Natural killer cell (primary cell): ENCODE measurements at regions not wholly inside any gene's neighbourhood (a gene's known extent, or its start where the extent isn't known, plus 50 kb on each side); places are given as distances from the start of the nearest gene placed in this dataset.
"Not testable (repeated sequence)": the region's sequence is repeated elsewhere in the genome, so short reads cannot be mapped to it uniquely, and the experiment has no call there.

Experiments used
- ATAC-seq, 3 donors: fragments of 150-1000 bp in 2 of 3; fragments of 200-7000 bp in 1 of 3; cut with Tn5 transposase; 1 replicate in 1 of 3; 2 replicates in 2 of 3; pipeline ENCODE4 v1.10.0; 2021; ENCODE audit warnings: mild to moderate bottlenecking in 2 of 3, moderate library complexity in 2 of 3
- DNase-seq, 2 donors: peaks; one replicate each; pipeline versions ENCODE4 v3.0.0 to v3.0.0-alpha.2; 2013 to 2021; ENCODE audit warnings: mixed read lengths in 1 of 2
- H3K27ac ChIP-seq: one replicate; pipeline ENCODE4 v1.5.1; 2013; ENCODE audit warnings: mild to moderate bottlenecking, low read length
- H3K27me3 ChIP-seq: one replicate; pipeline ENCODE4 v1.6.1; 2013; ENCODE audit warnings: low read length; ENCODE audit not compliant: control insufficient read depth, insufficient read depth
- H3K36me3 ChIP-seq: one replicate; pipeline ENCODE4 v1.6.1; 2013; ENCODE audit warnings: low read length; ENCODE audit not compliant: control insufficient read depth, insufficient read depth
- H3K4me1 ChIP-seq: one replicate; pipeline ENCODE4 v1.6.1; 2013; ENCODE audit warnings: low read length; ENCODE audit not compliant: control insufficient read depth, insufficient read depth
- H3K4me3 ChIP-seq: one replicate; pipeline ENCODE4 v1.5.1; 2013; ENCODE audit warnings: low read length
- H3K9me3 ChIP-seq: one replicate; pipeline ENCODE4 v1.6.1; 2013; ENCODE audit warnings: low read length; ENCODE audit not compliant: control insufficient read depth, insufficient read depth
- H3K27ac Mint-ChIP-seq, 2 donors: one replicate each; pipeline ENCODE4 v1.8.0; 2022; ENCODE audit warnings: mild to moderate bottlenecking in 2 of 2, mixed read lengths in 2 of 2, moderate library complexity in 1 of 2
- H3K27me3 Mint-ChIP-seq, 2 donors: one replicate each; pipeline ENCODE4 v1.8.0; 2022; ENCODE audit warnings: low read depth in 2 of 2, mixed read lengths in 2 of 2
- H3K36me3 Mint-ChIP-seq: one replicate; pipeline ENCODE4 v1.8.0; 2022; ENCODE audit warnings: mixed read lengths
- H3K4me1 Mint-ChIP-seq, 2 donors: one replicate each; pipeline ENCODE4 v1.8.0; 2022; ENCODE audit warnings: mixed read lengths in 2 of 2
- H3K4me3 Mint-ChIP-seq: one replicate; pipeline ENCODE4 v1.8.0; 2022; ENCODE audit warnings: mild to moderate bottlenecking, moderate library complexity, mixed read lengths
- H3K9me3 Mint-ChIP-seq, 2 donors: one replicate each; pipeline ENCODE4 v1.8.0; 2022; ENCODE audit warnings: mixed read lengths in 2 of 2
- CTCF ChIP-seq: fragments of 200-600 bp; IDR thresholded peaks from one replicate; pipeline ENCODE4 v1.8.0; 2022; ENCODE audit warnings: antibody characterized with exemption
- WGBS: methylation state at CpG from one replicate; pipeline ENCODE4 v1.1.7; 2013; ENCODE audit warnings: missing lambda C conversion rate; ENCODE audit not compliant: insufficient coverage; 5-methylcytosine and 5-hydroxymethylcytosine counted together
- intact Hi-C: fragments of 100-400 bp; cut with micrococcal nuclease; formaldehyde crosslinking; loops from one replicate; pipeline ENCODE4 v1.14.2; 2022

- TF ChIP-seq CTCF, result no peak
- H3K27ac Mint-ChIP-seq, result no peak overlapping the region
- intact Hi-C loops, result no loop called here
- DNase-seq (no peak), ATAC-seq (no peak)
- H3K36me3 ChIP-seq, result no peaks in the 10 kb centered on the region
- H3K36me3 Mint-ChIP-seq, result no peaks in the 10 kb centered on the region
- no peaks in the 10 kb centered on the region for H3K9me3 ChIP-seq
- no peaks in the 10 kb centered on the region for H3K4me1 Mint-ChIP-seq
- no peaks in the 10 kb centered on the region for H3K4me1 ChIP-seq
- H3K9me3 Mint-ChIP-seq, result peaks cover 0 to 2% of the 10 kb centered on the region in 2 donors
- no peak overlapping the region for H3K27ac ChIP-seq
- no peak overlapping the region for H3K4me3 Mint-ChIP-seq
- no peaks in the 10 kb centered on the region for H3K27me3 Mint-ChIP-seq
- no peaks in the 10 kb centered on the region for H3K27me3 ChIP-seq
- WGBS, result no CpG with 5 or more reads among the region's 1 CpG
- no peak overlapping the region for H3K4me3 ChIP-seq
Observed at GRCh38 chrX:27136325-27136724, 326.8 kb downstream of the PPP4R3C start.

- H3K27me3 ChIP-seq, result no peaks in the 10 kb centered on the region
- no peak overlapping the region for H3K4me3 ChIP-seq
- H3K9me3 Mint-ChIP-seq, result peaks cover 5 to 7% of the 10 kb centered on the region in 2 donors
- no peak overlapping the region for H3K4me3 Mint-ChIP-seq
- no peaks in the 10 kb centered on the region for H3K9me3 ChIP-seq
- no peaks in the 10 kb centered on the region for H3K4me1 Mint-ChIP-seq
- no peaks in the 10 kb centered on the region for H3K4me1 ChIP-seq
- WGBS, result no CpG with 5 or more reads among the region's 1 CpG
- H3K36me3 Mint-ChIP-seq, result no peaks in the 10 kb centered on the region
- ATAC-seq (no peak), DNase-seq (no peak)
- intact Hi-C loops, result no loop called here
- no peaks in the 10 kb centered on the region for H3K36me3 ChIP-seq
- no peak overlapping the region for H3K27ac Mint-ChIP-seq
- H3K27ac ChIP-seq, result no peak overlapping the region
- H3K27me3 Mint-ChIP-seq, result no peaks in the 10 kb centered on the region
- TF ChIP-seq CTCF, result no peak
Observed at GRCh38 chrX:27132862-27133261, 330.3 kb downstream of the PPP4R3C start.

GRCh38 chrX:27087176-27087575 lies 376.0 kb downstream of the PPP4R3C start:
- H3K4me3 Mint-ChIP-seq, H3K27ac Mint-ChIP-seq, H3K9me3 Mint-ChIP-seq, H3K4me1 ChIP-seq, intact Hi-C loops, H3K4me3 ChIP-seq, H3K36me3 Mint-ChIP-seq, H3K27ac ChIP-seq, DNase-seq, ATAC-seq, H3K4me1 Mint-ChIP-seq, H3K9me3 ChIP-seq, H3K36me3 ChIP-seq, H3K27me3 ChIP-seq, H3K27me3 Mint-ChIP-seq: not testable (repeated sequence)
- WGBS, result 97% methylated on average over 4 of the region's 11 CpGs

- Histone ChIP-seq H3K27ac (no peak overlapping the region), H3K36me3 (no peaks in the 10 kb centered on the region), H3K4me3 (no peak overlapping the region), H3K4me1 (no peaks in the 10 kb centered on the region), H3K27me3 (no peaks in the 10 kb centered on the region), H3K9me3 (no peaks in the 10 kb centered on the region)
- no peak for DNase-seq
- intact Hi-C loops, result no loop called here
- no peaks in the 10 kb centered on the region for H3K27me3 Mint-ChIP-seq
- no peak for TF ChIP-seq CTCF
- WGBS, result no CpG with 5 or more reads among the region's 1 CpG
- ATAC-seq, result no peak
- no peak overlapping the region for H3K4me3 Mint-ChIP-seq
- H3K27ac Mint-ChIP-seq, result no peak overlapping the region
- H3K36me3 Mint-ChIP-seq, result no peaks in the 10 kb centered on the region
- H3K4me1 Mint-ChIP-seq, result no peaks in the 10 kb centered on the region
- H3K9me3 Mint-ChIP-seq, result no peaks in the 10 kb centered on the region
Observed at GRCh38 chrX:27086237-27086636, 376.9 kb downstream of the PPP4R3C start.
